Activated T-helper 1 cell treated with anti-CD3 and anti-CD28 coated beads, Interleukin-2, amount 50 U/mL, for 16 hours (primary cell): ENCODE measurements at regions not wholly inside any gene's neighbourhood (a gene's known extent, or its start where the extent isn't known, plus 50 kb on each side); places are given as distances from the start of the nearest gene placed in this dataset.

ENCODE experiments used
- DNase-seq, 2 donors: peaks; one replicate each; pipeline ENCODE4 v3.0.0-alpha.2; 2020; ENCODE audit warnings: low read depth in 1 of 2, low spot score in 1 of 2

DNA sequence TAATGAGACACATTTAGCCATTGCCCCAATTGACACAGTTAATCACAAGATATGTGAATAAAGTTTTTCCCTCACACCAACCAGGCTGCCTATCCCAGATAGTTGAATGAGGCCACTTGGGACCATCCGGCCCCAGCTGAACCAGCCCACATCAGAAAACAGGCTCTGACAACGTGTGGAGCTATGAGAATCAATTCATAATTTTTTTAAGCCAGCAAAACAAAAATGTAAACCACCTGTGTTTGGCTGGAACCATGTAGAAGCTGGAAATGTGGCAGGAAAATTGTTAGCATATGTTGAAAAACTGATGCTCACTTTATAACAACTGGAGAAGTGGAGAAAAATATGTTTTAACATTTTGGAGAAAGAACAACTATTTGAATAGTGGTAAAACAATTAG is 1161.3 kb downstream of the SLITRK1 start:
- no peak for DNase-seq

DNA sequence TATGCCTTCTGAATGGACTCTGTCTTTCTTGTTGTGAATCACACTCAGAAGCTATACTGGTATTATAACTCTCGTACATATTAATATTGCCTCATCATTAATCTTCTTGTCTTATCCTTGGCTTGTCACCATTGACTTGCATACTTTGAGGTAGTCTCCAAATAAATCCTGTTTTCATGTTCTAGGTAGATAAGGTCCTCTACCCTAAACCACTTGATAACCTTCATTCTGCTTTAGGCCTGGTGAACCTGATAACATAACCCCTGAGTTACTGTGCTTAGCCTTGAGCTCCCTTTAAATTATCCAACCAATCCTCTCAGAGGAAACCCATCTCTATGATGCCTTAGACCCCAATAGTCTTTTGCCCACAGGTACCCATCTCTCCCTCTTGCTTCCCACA is 1162.3 kb downstream of the SLITRK1 start:
- DNase-seq, result no peak

DNA sequence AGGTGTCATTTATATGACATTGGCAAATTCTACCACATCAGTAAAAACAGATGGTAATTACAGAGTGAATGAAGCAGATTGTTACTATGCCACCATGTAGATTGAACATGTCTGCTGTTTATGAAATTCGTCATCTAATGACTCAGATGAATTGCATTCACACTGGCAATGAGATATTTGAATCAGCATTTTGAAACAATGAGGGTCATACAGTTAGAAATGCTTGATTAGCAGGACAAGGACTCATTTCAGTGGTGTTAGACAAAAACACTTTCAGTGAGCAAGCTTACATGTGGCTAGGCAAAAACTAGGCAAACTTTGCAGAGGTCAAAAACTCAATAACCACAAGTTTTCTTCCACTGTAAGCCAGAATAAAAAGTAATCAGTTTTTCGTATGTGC is 1165.0 kb downstream of the SLITRK1 start:
- no peak for DNase-seq

DNA sequence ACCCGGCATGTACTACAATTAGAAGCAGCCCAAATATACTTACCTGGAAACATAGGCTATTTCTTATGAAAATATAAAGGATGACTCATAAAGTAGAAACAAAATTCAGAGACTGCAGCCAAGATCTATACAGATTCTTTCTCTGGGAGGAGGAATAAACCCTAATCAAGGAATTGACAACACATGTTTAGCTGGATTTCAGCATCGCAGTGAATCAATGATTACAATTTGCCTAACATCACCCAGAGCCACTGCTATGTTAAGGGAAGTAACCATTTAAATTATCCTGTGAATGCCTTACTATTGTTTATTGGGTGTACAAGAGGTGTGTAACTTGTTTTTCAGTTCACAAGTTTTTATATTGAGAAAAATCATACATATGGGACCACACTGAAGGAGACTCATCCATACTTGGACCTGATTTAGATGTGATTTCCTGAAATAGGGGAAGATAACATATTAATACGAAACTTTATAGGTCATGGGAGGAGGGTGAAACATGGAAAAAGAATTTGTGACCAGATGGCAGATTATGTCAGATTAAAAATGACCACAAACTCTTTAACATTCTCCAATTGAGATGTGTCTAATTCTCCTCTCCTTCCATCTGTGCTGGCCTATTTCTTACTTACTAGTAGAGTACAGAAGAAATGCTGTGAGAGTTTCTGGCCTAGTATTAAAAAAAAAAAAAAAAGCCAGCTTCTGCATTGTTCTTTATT is 1168.4 kb downstream of the SLITRK1 start:
- no peak for DNase-seq

DNA sequence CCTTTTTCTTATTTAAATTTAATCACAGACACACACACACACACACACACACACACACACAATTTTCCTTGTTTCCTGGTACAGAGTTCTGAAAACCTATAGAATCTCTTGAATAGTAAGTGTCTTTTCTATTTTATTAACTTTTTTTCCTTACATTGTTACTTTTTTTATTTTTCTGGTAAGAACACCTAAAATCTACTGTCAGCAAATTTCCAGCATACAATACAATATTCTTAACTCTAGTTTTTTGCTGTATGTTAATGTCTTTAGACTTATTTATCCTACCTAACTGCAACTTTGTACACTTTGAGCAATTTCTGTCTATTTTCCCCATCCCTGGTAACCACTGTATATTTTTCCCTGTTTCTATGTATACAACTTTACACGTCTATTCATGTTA is 1179.8 kb downstream of the SLITRK1 start:
- DNase-seq, result no peak

DNA sequence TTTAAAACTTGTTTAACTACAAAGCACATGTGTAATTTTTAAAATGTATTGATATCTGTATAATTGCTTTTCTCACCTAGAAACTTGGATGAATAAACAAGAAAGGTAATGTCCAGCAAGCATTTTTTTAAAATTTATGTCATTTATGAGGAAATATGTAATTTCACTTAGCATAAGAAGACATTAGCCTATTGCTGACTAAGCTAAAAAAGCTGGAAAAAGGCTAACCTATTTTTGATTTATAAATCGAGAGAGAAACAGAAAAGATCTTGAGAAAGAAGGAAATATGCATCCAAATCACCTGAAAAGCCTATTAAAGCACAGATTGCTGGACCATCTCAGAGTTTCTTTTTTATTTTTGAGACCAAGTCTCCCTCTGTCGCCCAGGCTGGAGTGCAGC is 1181.3 kb downstream of the SLITRK1 start:
- no peak for DNase-seq

DNA sequence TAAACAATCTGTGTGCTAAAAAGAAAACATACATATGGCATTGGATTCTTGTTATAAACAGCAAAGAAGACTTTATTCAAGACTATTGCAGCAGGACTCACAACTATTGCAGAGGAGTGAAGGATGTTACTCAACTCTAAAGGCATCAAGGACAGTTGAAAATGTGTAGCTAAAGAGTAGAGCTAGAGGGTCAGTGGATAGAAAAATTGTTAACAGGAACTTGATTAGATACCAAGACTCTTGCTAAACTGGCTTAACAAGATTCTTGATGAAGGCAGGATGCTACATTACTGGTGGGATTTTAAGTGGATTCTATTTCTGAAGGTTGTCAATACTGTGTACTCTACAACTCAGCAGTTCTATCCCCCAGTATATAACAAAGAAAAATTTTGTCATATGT is 1183.3 kb downstream of the SLITRK1 start:
- DNase-seq, result no peak

DNA sequence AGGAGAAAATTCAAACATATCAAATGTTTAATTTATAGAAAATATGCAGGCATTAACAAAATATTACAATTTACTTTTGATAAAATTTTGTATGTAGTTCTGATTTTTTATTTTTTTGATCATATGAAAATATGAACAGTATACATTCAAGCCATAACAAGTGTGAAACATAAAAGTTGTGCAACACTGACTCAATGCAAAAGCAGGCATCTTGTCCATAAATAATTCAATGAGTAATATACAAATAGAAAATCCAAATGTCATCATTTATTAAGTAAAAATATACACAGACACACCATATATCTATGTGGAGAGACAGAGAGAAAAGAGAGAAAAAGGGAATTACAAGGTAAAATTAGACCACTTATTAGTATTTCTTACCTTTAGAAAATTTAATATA is 1183.9 kb downstream of the SLITRK1 start:
- no peak for DNase-seq

DNA sequence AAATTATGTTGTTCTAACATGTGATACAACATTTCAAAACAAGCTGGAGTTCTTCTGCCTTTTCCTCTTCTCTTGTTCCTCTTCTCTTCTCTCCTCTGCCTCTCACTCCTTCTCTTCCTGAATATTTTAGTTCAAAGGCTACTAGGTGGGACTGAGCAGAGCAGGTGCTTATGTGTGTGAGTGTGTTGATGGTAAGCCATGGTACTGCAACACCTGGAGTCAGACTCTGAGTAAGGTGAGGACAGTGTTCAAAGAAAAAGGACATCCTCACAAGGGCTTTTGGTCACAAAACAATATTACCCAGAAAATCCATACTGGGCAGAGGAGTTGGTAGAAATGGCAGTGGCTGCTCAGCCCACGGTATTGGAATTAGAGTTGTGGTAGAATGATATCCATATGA is 1188.7 kb downstream of the SLITRK1 start:
- DNase-seq, result no peak

DNA sequence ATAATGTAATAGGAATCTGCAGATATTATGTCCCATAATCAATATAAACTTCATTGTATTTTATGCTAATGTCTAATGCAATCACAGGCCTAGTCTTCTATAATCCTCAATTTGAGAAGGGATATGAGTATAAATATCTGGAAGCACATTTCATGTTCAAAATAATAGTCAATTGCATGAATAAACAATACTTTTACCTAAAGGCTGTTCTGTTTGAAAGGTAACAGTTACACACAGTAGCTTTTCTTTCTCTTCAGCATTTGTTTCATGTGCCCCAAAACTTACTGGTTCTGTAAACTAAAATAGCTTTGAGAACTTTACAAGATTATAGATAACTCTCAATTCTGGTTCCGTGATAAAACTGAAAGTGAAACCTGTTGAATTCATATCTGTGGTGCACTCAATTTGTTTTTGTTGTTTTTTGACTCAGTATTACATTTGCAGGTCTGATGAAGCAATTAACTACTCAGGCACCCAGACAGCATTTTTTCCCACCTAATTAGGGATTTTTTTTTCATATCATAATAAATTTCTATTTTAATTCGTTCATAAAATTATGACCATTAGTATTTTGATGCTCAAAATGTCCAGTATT is 1193.8 kb downstream of the SLITRK1 start:
- no peak for DNase-seq

DNA sequence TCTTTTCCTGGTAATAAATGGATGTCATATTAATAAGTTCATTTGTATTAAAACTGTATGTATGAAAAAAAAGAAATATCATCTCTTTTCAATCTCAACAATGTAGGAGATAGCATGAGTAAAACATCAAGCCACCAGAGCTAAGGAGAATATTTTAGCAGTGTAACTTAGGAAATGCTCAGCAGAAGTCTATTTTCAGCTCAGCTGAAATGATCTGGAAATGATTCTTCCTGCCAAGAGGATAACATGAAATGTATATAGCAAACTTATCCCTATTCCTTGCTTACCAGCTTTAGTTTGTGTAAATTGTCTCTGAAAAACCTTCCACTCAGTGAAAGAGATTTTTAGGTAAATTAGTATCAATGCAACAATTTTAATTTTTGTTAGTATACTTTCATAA is 1194.4 kb downstream of the SLITRK1 start:
- DNase-seq, result no peak

DNA sequence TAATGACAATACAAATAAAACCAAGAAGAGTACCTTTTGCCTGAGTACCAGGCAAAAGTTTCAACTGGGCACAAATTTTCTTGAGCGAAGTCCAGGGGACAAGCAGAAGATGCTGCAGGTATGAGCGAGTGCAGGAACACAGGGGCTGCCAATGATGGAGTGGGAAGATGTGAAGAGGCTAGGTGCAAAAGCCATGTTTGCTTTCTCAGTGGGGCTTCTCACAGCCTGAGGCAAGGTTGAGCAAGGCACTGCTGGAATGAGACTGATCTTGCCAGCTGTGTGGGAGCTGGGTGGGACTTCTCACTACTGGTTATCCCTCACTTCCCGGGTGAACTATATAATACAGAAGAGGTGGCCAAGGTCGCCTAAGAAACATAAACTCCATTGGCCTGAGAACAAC is 1200.7 kb downstream of the SLITRK1 start:
- DNase-seq, result no peak

DNA sequence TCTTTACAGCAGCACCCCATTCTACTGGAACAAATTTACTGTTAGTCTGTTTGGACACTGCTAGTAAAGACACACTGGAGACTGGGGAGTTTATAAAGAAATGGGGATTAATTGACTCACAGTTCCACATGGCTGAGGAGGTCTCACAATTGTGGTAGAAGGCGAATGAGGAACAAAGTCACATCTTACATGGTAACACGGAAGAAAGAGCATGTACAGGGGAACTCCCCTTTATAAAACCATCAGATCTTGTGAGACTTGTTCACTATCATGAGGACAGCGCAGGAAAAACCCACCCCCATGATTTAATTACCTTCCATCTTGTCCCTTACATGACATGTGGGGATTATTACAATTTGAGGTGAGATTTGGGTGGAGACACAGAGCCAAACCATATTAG is 1204.2 kb downstream of the SLITRK1 start:
- DNase-seq, result no peak

DNA sequence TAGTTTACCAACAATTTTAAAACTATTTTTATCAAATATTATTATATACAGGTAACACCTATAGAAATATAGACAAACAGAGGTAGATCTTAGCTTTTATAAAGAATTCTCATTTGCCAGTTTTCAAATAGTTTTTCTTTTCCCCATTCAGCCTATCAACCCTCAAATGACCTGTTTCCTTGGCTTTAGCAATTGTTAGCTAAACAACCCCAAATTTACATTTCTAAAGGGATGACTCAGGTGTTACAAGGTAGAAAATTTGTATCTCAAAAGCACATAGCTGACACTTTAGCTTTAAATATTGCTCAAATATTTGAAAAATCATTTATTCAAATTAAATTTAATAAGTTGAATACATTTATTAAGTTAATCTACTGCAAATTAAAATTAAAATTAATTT is 1207.2 kb downstream of the SLITRK1 start:
- no peak for DNase-seq

DNA sequence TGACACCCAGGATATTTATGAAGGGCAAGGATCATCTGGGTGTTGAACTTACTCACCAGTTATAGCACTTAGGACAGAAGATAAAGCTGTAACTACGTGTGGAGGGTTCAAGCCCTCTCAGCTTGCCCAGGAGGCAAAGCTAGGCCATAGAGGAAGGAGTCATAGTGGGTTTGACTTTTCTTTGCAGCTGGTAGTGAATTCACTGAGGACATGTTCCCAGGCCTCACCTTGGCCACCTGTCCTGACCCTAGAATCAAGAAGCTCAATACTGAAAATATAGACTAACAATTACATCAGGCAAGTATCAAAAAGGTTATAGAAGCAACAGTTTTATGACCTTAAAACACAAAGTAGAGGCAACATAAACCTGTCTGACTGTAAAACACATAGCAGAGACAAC is 1207.7 kb downstream of the SLITRK1 start:
- no peak for DNase-seq

DNA sequence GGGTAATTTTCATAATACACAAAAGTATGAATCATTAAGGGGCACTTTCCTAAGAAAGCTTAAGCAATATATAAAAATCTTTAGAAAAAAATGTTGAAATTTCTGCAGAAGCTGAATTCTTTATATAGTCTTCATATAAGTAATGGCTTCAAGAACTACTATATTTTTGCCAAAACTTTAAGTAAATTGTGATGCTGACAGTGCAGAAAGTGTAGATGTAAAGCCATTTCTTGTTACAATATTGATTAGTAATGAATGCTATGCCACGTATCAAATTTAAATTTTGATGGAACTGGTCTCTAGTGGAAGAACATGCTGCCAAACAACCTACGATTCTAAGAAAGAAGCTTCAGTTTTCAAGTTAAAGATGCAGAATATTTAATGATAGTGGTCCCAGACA is 1210.0 kb downstream of the SLITRK1 start:
- DNase-seq, result no peak

DNA sequence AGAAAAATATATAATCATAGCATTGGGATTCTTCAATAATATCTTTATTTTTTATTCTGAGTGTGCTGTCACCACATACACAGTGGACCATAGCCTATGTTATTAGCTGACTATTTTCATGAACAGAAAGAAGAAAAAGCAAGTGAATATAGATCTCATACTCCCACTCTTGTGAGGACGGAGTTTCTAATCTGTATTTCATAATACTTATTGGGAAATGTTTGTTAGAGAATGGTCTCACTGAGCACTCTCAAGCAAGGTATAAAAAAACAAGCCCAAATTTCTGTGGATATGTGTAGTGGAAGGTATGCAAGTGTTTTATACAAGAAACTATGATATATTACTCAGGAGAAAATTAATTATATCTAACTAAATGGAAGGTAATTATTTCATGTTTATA is 1218.1 kb downstream of the SLITRK1 start:
- DNase-seq, result no peak

DNA sequence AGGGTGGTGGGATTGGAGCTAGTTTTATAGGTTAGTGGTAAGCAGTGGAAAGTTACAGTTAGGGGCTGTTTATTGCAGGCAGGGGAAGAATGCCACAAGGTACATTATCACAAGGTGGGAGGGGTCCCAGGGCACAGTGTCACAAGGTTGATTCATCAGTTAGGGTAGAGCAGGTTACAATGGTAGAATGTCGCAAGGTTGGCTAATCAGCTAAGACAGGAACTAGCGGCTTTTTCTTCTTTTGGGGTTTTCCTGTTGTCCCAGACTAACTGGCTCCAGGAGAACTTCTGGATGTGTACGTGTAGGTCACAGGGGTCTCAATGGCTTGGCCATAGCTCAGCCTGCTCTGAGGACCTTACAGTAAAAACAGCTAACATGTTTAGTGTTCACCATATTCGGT is 1221.1 kb downstream of the SLITRK1 start:
- no peak for DNase-seq

DNA sequence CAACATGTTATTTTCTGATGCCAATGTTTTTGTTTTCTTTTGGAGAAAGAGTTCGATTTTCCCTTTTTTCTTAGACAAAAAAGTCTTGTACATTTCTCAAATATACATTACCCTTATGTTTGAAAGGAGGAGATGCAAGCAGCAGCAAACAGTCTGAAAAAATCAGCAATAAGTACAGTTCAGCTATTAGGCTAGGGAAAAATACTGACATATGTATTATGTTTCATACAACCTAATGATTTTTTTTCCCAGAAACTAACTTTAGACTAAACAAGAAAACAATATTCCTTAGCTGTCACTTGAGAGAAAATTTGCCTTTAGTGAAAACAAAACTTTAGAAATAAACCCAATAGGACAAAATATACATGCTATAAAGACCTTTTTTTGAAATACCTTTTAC is 1223.5 kb downstream of the SLITRK1 start:
- no peak for DNase-seq

DNA sequence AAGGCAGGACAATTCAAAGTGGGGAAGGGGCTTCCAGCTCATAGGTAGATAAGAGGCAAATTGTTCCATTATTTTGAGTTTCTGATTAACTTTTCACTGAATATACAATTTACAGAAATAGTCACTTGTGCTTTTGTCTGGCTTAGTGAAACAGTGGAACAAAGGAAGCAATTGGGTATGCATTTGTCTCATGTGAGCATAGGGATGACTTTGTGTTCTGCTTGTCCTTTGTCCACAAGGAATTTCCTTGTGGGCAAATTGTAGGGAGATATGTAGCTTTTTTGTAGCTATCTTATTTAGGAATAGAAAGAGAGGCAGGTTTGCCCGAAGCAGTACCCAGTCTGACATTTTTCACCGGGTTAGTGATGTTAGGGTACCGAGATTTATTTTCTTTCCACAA is 1224.8 kb downstream of the SLITRK1 start:
- no peak for DNase-seq

DNA sequence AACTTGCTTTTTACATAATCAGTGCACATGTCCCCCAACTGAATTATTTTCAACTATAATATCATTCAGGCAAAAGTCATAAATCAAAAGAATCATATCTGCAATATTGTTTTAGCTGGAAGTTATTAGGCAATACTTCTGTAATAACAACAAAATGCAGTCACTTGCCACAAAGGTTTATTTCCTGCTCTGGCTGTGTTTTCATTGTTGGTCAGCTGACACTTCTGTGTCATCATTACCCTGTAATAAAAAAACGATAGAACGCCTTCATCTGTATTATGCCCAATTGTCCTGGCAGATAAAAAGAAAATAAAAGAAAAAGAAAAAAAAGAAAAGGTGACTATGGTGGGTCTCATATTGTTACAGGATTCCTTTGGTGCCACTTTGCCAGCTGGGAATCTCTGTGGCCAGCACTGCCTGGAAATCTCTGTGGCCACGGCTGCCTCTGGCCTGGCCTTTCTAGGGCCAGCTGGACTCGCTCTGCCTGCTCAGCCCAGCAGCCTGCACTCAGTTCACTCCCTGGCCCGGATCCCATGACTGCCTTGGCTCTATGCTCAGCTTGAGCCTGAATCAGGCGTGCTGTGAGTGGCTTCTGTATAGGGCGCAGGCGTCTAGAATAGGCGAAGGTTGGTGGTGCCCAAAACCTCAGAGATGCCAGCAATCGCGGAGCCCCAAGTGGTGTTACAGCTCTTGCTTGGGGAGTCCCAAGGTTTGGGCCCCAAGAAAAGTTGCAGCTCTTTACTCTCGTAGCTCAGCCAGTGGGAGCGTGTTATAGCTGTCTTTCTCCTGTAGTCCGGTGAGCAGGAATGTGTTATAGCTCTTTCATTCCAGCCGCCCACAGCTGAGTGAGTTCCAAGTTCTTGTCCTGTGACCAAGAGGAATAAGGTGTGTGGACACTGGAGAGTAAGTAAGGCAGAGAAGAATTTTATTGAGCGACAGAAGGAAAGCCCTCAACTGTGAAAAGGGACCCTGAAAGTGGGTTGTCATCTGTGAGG is 1227.1 kb downstream of the SLITRK1 start:
- no peak for DNase-seq

DNA sequence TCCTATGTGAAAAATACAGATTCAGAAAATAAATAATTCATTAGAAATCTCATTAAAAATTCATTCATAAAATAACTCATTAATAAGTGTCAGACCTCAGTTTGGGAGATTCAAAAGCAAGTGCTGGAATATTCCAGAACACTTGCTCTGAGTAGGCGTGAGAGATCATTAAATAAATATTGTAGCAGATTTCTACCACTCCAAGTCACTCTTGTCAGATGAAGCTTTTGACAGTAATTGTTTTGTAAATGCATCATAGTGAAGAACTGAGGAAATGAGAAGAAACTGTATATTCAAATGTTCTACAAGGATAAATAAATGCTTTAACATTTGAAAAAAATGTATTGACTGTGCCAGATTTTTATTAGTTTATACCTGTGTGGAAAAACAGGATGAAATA is 1228.1 kb downstream of the SLITRK1 start:
- DNase-seq, result no peak
